ENCODE measurements at regions not wholly inside any gene's neighbourhood (a gene's known extent, or its start where the extent isn't known, plus 50 kb on each side); places are given as distances from the start of the nearest gene placed in this dataset.

DNA sequence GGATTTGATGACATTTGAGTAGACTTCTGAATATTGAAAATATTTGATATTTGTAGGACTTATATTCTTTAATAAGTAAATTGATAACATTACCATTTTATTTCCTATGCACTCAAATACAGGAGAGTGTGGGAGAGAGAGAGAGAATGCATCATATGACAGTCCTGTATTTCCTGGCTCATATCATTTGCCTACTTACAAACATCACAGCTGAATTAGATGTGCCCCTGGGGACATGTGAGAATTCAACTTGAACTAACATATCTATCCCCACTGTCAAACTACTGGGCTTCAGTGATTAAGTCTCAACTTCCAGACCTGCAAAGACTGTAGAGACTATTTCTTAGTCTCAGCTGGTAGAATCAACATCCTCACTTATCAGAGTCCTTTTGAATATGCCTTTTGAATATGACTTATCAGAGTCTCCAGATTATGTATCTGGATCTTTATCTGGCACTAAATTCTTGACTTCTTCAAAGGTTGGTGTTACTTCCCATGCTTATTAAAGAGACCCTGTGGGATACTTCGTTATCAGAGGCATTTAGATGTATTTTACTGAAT, 75.5 kb downstream of the PABPC4L start (continued):
- TF ChIP-seq, protein P1, sequence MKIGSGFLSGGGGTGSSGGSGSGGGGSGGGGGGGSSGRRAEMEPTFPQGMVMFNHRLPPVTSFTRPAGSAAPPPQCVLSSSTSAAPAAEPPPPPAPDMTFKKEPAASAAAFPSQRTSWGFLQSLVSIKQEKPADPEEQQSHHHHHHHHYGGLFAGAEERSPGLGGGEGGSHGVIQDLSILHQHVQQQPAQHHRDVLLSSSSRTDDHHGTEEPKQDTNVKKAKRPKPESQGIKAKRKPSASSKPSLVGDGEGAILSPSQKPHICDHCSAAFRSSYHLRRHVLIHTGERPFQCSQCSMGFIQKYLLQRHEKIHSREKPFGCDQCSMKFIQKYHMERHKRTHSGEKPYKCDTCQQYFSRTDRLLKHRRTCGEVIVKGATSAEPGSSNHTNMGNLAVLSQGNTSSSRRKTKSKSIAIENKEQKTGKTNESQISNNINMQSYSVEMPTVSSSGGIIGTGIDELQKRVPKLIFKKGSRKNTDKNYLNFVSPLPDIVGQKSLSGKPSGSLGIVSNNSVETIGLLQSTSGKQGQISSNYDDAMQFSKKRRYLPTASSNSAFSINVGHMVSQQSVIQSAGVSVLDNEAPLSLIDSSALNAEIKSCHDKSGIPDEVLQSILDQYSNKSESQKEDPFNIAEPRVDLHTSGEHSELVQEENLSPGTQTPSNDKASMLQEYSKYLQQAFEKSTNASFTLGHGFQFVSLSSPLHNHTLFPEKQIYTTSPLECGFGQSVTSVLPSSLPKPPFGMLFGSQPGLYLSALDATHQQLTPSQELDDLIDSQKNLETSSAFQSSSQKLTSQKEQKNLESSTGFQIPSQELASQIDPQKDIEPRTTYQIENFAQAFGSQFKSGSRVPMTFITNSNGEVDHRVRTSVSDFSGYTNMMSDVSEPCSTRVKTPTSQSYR (CRISPR knock-in tag; IDR thresholded peaks at IDR 0.05), result no peak
- TF ChIP-seq GTF2I (CRISPR knock-in tag; conservative IDR thresholded peaks at IDR 0.05) (no peak), TCF7 (CRISPR knock-in tag; IDR thresholded peaks at IDR 0.05; ENCODE audit: low read depth) (no peak)

DNA sequence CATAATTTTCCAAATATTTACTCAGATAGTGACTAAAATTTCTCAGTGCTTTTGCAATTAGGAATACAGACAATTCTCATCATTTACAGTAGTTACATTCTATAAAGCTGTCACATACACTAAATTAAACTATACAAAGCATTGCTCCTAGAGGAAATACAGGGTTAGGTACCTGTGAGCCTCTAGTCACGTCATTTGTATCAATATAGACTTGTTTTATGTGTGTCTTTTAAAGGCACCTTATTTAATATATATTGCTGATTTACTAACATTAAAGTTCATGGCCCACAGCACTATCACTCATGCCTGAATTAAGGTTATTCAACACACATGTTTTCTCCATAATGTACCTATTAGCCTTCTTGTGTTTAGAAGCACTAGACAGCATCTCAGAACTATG, 78.7 kb downstream of the PABPC4L start:
- Mint-ChIP-seq H3K27me3 (ENCODE audit: low read depth) (no peaks in the 10 kb centered on the region), H3K27ac (no peak overlapping the region), H3K4me1 (peaks cover 17% of the 10 kb centered on the region), H3K9me3 (peaks cover 8% of the 10 kb centered on the region), H3K4me3 (no peak overlapping the region), H3K36me3 (peaks cover 8% of the 10 kb centered on the region)
- no peak for DNase-seq (ENCODE audit: low spot score)
- POLR2A ChIA-PET, result no interaction called here
- CTCF ChIA-PET, result no interaction called here
- ATAC-seq, result no peak
- TF ChIP-seq, protein P2, sequence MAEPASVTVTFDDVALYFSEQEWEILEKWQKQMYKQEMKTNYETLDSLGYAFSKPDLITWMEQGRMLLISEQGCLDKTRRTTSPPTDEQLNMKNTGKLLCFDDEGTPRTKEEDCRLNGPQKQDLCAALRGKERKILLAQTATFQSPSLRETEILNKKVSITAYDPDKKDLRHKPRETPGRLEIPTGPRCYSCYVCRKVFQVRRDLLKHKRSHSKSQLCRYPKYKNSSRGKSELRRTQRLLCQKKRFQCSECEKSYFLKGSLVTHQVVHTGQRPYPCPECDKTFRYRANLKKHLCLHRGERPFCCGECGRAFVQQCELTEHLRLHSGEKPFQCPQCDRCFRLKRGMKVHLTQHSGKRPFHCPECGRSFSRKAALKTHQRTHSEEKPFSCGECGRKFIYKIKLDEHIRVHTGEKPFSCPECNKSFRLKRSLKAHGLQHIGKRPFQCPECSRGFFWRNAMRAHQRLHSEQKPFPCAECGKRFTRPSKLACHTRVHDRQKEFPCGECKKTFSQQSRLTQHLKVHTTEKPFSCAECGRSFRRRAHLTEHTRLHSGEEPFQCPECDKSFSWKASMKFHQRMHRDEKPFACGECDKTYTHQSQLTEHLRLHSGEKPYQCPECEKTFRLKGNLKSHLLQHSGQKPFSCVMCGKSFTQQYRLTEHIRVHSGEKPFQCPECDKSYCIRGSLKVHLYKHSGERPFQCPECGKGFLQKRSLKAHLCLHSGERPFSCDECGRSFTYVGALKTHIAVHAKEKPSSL (CRISPR knock-in tag; conservative IDR thresholded peaks at IDR 0.05), result no peak
- TF ChIP-seq ZNF138 (CRISPR knock-in tag; conservative IDR thresholded peaks at IDR 0.05) (no peak), SP1 (CRISPR knock-in tag; conservative IDR thresholded peaks at IDR 0.05) (no peak), CREM (CRISPR knock-in tag; IDR thresholded peaks at IDR 0.05) (no peak), GRHL2 (CRISPR knock-in tag; IDR thresholded peaks at IDR 0.05; ENCODE audit: insufficient replicate concordance, severe bottlenecking) (no peak), IRF2 (CRISPR knock-in tag; IDR thresholded peaks at IDR 0.05; ENCODE audit: borderline replicate concordance, low read depth) (no peak), TEAD4 (CRISPR knock-in tag; IDR thresholded peaks at IDR 0.05) (no peak), JAZF1 (CRISPR knock-in tag; IDR thresholded peaks at IDR 0.05) (no peak), OVOL2 (CRISPR knock-in tag; IDR thresholded peaks at IDR 0.05; ENCODE audit: borderline replicate concordance) (no peak)
- TF ChIP-seq, protein P3, sequence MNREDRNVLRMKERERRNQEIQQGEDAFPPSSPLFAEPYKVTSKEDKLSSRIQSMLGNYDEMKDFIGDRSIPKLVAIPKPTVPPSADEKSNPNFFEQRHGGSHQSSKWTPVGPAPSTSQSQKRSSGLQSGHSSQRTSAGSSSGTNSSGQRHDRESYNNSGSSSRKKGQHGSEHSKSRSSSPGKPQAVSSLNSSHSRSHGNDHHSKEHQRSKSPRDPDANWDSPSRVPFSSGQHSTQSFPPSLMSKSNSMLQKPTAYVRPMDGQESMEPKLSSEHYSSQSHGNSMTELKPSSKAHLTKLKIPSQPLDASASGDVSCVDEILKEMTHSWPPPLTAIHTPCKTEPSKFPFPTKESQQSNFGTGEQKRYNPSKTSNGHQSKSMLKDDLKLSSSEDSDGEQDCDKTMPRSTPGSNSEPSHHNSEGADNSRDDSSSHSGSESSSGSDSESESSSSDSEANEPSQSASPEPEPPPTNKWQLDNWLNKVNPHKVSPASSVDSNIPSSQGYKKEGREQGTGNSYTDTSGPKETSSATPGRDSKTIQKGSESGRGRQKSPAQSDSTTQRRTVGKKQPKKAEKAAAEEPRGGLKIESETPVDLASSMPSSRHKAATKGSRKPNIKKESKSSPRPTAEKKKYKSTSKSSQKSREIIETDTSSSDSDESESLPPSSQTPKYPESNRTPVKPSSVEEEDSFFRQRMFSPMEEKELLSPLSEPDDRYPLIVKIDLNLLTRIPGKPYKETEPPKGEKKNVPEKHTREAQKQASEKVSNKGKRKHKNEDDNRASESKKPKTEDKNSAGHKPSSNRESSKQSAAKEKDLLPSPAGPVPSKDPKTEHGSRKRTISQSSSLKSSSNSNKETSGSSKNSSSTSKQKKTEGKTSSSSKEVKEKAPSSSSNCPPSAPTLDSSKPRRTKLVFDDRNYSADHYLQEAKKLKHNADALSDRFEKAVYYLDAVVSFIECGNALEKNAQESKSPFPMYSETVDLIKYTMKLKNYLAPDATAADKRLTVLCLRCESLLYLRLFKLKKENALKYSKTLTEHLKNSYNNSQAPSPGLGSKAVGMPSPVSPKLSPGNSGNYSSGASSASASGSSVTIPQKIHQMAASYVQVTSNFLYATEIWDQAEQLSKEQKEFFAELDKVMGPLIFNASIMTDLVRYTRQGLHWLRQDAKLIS (CRISPR knock-in tag; IDR thresholded peaks at IDR 0.05; ENCODE audit: borderline replicate concordance), result no peak
- TF ChIP-seq, protein P4, sequence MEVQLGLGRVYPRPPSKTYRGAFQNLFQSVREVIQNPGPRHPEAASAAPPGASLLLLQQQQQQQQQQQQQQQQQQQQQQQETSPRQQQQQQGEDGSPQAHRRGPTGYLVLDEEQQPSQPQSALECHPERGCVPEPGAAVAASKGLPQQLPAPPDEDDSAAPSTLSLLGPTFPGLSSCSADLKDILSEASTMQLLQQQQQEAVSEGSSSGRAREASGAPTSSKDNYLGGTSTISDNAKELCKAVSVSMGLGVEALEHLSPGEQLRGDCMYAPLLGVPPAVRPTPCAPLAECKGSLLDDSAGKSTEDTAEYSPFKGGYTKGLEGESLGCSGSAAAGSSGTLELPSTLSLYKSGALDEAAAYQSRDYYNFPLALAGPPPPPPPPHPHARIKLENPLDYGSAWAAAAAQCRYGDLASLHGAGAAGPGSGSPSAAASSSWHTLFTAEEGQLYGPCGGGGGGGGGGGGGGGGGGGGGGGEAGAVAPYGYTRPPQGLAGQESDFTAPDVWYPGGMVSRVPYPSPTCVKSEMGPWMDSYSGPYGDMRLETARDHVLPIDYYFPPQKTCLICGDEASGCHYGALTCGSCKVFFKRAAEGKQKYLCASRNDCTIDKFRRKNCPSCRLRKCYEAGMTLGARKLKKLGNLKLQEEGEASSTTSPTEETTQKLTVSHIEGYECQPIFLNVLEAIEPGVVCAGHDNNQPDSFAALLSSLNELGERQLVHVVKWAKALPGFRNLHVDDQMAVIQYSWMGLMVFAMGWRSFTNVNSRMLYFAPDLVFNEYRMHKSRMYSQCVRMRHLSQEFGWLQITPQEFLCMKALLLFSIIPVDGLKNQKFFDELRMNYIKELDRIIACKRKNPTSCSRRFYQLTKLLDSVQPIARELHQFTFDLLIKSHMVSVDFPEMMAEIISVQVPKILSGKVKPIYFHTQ (CRISPR knock-in tag; IDR thresholded peaks at IDR 0.05), result no peak
- TF ChIP-seq, protein P5, sequence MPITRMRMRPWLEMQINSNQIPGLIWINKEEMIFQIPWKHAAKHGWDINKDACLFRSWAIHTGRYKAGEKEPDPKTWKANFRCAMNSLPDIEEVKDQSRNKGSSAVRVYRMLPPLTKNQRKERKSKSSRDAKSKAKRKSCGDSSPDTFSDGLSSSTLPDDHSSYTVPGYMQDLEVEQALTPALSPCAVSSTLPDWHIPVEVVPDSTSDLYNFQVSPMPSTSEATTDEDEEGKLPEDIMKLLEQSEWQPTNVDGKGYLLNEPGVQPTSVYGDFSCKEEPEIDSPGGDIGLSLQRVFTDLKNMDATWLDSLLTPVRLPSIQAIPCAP (CRISPR knock-in tag; IDR thresholded peaks at IDR 0.05), result no peak
- TF ChIP-seq, protein P6, sequence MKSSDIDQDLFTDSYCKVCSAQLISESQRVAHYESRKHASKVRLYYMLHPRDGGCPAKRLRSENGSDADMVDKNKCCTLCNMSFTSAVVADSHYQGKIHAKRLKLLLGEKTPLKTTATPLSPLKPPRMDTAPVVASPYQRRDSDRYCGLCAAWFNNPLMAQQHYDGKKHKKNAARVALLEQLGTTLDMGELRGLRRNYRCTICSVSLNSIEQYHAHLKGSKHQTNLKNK (CRISPR knock-in tag; IDR thresholded peaks at IDR 0.05), result no peak
- TF ChIP-seq, protein P7, sequence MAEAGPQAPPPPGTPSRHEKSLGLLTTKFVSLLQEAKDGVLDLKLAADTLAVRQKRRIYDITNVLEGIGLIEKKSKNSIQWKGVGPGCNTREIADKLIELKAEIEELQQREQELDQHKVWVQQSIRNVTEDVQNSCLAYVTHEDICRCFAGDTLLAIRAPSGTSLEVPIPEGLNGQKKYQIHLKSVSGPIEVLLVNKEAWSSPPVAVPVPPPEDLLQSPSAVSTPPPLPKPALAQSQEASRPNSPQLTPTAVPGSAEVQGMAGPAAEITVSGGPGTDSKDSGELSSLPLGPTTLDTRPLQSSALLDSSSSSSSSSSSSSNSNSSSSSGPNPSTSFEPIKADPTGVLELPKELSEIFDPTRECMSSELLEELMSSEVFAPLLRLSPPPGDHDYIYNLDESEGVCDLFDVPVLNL (CRISPR knock-in tag; IDR thresholded peaks at IDR 0.05; ENCODE audit: borderline replicate concordance, low read depth), result no peak
- TF ChIP-seq, protein P8, sequence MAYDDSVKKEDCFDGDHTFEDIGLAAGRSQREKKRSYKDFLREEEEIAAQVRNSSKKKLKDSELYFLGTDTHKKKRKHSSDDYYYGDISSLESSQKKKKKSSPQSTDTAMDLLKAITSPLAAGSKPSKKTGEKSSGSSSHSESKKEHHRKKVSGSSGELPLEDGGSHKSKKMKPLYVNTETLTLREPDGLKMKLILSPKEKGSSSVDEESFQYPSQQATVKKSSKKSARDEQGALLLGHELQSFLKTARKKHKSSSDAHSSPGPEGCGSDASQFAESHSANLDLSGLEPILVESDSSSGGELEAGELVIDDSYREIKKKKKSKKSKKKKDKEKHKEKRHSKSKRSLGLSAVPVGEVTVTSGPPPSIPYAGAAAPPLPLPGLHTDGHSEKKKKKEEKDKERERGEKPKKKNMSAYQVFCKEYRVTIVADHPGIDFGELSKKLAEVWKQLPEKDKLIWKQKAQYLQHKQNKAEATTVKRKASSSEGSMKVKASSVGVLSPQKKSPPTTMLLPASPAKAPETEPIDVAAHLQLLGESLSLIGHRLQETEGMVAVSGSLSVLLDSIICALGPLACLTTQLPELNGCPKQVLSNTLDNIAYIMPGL (CRISPR knock-in tag; IDR thresholded peaks at IDR 0.05), result no peak

Measured in WTC11 (cell line).